K562 (cell line): ENCODE measurements at regions not wholly inside any gene's neighbourhood (a gene's known extent, or its start where the extent isn't known, plus 50 kb on each side); places are given as distances from the start of the nearest gene placed in this dataset.

Source experiments
- CTBP1 ChIP-seq: fragments of 450-650 bp; IDR thresholded peaks from 2 replicates; pipeline ENCODE4 v1.6.1; 2016; ENCODE audit warnings: borderline replicate concordance
- OTX1 ChIP-seq: fragments of 450-650 bp; formaldehyde crosslinking; IDR thresholded peaks from 2 replicates; pipeline ENCODE4 v1.4.0; 2022; ENCODE audit warnings: mild to moderate bottlenecking
- PHF21A ChIP-seq: fragments of 450-650 bp; IDR thresholded peaks from 2 replicates; pipeline ENCODE4 v1.6.1; 2017; ENCODE audit warnings: low read depth, borderline replicate concordance
- POLR2AphosphoS5 ChIP-seq: IDR thresholded peaks from 2 replicates; pipeline ENCODE4 v1.6.1; 2011; ENCODE audit warnings: mild to moderate bottlenecking, low read depth, low read length, moderate library complexity; ENCODE audit not compliant: control insufficient read depth, insufficient read depth
- ZNF140 ChIP-seq: fragments of 250-450 bp; sonication (Bioruptor Pico); IDR thresholded peaks from 2 replicates; pipeline ENCODE4 v1.8.0; 2021; ENCODE audit warnings: moderate library complexity, mild to moderate bottlenecking, inconsistent platforms
- ZNF766 ChIP-seq: fragments of 200-800 bp; sonication (Bioruptor generic); conservative IDR thresholded peaks from 2 replicates; pipeline ENCODE4 v1.6.1; 2016; ENCODE audit warnings: missing genetic modification characterization, missing compliant biosample characterization

- no peak for TF ChIP-seq CTBP1
- no peak for TF ChIP-seq POLR2AphosphoS5
- TF ChIP-seq PHF21A: no peak
- no peak for TF ChIP-seq ZNF140 (CRISPR knock-in tag)
- no peak for TF ChIP-seq OTX1
- no peak for TF ChIP-seq ZNF766 (CRISPR knock-in tag)
Observed at GRCh38 chr9:12975496-12975895, 200.7 kb downstream of the LURAP1L start.
